NCI-H1436 (cell line): ENCODE measurements at regions not wholly inside any gene's neighbourhood (a gene's known extent, or its start where the extent isn't known, plus 50 kb on each side); places are given as distances from the start of the nearest gene placed in this dataset.
A peak's percentile ranks its signal among the peaks of the same experiment; 100 is the strongest.

Source experiments
- DNase-seq: peaks from one replicate; lab custom pipeline; 2025; lab: John Stamatoyannopoulos, UW

DNA sequence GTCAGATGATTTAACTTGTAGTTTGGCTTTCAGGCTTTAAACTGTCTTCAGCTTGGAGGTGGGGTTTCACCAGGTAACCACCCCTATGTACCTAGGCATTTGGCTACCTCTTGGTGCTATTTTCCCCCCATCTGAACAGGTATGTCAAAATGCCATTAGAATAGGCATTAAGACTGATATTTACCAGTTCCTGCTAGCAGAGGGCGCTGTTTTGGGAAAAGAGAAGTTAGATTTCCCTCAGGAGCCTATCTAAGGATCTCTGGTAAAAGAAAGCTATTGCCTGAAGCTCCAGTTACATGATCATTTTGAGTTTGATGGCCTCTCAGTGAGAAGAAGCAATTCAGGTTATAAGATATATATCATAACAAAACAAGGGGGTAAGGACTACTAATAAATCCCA, 879.1 kb downstream of the SH3BGRL start:
- no peak for DNase-seq

DNA sequence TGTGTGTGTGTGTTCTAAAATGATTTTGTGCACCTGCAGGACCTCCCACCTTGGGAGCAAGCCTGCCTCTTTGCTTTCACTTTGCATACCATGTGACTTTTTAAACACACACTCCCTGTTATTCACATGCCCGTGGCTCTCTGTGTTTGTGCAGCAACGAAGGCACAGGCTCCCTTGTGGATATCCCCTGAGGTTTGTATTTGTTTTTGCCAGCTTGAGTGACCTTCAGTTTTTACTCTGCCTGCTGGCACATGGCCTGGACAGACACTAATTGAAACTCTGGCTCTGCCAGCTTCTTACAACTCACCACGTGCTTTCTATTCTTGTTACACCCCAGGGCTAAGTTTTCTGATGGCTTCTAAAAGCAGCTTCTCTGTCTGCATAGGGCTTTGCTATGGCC, 885.8 kb downstream of the SH3BGRL start:
- DNase-seq, result no peak

GRCh38 chrX:82092307-82092706, 890.4 kb downstream of the SH3BGRL start:
- DNase-seq, result no peak

DNA sequence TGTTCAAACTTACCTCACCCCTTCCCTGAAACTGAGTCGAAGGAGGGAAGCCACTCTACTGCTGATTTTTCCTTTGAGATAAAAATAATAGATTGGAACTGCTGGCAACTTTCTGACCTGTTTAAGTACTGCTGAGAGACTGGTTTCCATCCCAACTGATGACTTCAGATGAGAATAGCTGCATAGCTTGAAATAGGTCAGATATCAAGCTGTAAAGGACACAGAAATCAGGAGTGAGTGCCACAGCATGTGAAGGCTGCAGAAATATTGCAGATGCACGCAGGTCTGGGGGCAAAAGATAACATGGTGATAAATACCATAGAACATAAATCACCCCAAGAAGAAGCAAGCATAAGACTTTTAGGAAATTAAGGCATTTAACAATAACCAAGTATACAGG, 923.2 kb downstream of the SH3BGRL start:
- DNase-seq, result no peak

GRCh38 chrX:82127228-82128123, 925.6 kb downstream of the SH3BGRL start:
- no peak for DNase-seq

- no peak for DNase-seq
These were observed 932.5 kb downstream of the SH3BGRL start for GRCh38 chrX:82134378-82134777.

- no peak for DNase-seq
These were observed 940.0 kb downstream of the SH3BGRL start for GRCh38 chrX:82141942-82142341.

DNA sequence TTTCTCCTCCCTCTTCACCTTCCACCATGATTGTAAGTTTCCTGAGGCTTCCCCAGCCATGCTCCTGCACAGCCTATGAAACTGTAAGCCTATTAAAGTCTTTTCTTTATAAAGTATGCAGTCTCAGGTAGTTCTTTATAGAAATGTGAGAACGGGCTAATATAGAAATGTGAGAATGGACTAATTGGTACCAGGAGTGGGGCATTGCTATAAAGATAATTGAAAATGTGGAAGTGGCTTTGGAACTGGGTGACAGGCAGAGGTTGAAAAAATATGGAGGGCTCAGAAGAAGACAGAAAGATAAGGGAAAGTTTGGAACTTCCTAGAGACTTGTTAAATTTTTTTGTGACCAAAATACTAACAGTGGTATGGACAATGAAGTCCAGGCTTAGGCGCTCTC, 959.3 kb downstream of the SH3BGRL start:
- DNase-seq, result no peak

DNA sequence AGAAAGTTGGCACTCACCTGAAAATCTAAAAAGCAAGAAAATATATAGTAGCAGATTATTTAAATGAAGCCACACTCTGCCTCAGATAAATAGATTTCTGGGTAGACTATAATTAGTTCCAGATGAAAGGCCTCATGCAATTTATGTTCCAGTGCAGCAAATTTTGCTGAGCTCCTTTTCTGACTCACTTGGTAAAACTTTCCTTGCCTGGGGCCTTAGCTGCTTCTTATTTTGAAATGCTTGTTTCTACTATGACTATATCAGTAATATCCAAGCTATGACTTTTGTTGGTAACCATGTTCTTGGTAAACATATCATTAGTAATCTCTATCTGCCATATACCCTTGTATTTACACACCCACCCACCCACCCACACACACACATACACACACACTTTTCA, 961.8 kb downstream of the SH3BGRL start:
- DNase-seq, result no peak

GRCh38 chrX:82196866-82197265, 995.0 kb downstream of the SH3BGRL start:
- DNase-seq, result no peak

GRCh38 chrX:82208975-82209374, 1007.1 kb downstream of the SH3BGRL start:
- DNase-seq, result no peak

DNA sequence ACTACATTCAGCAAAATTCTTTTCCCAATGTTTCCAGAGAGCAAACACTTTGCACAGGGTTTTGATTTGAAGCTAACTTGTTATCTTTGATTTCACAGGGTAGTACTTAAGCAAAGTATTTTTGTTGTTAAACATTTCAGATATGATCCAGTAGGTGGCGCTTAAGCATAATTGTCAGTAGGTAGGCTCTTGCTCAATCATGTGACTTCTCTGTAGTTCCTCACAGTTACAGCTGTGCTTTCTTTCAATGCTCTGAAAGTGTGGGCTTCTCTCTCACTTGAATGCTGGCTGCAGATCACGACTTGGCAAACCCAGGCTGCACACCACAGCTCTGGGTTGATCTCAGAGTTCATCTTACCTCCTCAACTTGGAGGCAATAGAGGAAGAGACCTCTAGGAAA, 1016.5 kb downstream of the SH3BGRL start:
- DNase-seq, result peak; percentile 3

- no peak for DNase-seq
These were observed 1017.2 kb downstream of the SH3BGRL start for GRCh38 chrX:82219129-82219528.

GRCh38 chrX:82224961-82225360, 1023.1 kb downstream of the SH3BGRL start:
- no peak for DNase-seq

DNA sequence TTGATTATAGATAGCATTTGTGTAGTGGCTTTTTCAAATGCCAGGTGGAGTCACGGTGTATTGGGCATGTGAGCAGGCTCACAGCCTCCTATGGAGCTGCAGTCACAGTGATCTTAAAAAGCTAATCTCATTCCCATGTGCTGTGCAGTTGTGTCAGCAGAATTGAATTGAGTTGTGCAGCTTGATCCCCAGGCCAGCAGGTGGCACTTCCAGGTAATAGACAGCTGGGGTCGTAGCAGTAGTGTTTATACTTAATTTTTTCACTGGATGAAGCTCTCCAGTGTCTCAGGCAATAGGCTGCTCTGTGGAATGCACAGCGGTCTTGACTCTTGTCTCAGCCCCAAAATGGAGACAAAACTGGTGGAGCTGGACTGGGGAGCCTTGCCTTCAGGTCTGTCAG, 1028.1 kb downstream of the SH3BGRL start:
- DNase-seq, result no peak

- no peak for DNase-seq
These were observed 1030.8 kb downstream of the SH3BGRL start for GRCh38 chrX:82232679-82233078.

- DNase-seq, result no peak
These were observed 1035.4 kb downstream of the SH3BGRL start for GRCh38 chrX:82237328-82237727.
